NCI-H2107 treated with DMSO at 0.1 percent for 48 hours (cell line): ENCODE measurements at regions not wholly inside any gene's neighbourhood (a gene's known extent, or its start where the extent isn't known, plus 50 kb on each side); places are given as distances from the start of the nearest gene placed in this dataset.

Experiments used
- DNase-seq: peaks from one replicate; lab custom pipeline; 2025; ENCODE audit not compliant: unreplicated experiment; lab: John Stamatoyannopoulos, UW

DNA sequence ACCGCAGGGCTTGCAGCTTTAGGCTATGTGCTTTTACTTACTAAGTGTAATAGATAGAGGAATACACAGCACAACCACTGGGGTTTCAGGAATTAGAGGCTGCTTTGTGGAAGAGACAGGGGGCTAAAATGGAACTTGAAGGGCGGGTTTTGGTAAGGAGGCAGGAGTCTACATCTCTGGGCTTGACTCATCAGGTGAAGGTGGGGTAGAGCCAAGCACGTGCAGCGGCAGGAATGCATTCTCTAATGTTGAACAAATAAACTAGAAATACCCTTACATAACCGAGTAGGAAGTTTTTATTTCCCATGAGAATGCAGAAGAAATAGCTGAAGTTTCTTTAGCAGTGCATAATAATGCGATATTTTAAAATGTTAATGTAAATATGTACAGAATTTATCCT, 673.8 kb upstream of the SALL3 start:
- DNase-seq: no peak

- DNase-seq: no peak
These were observed 670.3 kb upstream of the SALL3 start for GRCh38 chr18:78309307-78309706.

DNA sequence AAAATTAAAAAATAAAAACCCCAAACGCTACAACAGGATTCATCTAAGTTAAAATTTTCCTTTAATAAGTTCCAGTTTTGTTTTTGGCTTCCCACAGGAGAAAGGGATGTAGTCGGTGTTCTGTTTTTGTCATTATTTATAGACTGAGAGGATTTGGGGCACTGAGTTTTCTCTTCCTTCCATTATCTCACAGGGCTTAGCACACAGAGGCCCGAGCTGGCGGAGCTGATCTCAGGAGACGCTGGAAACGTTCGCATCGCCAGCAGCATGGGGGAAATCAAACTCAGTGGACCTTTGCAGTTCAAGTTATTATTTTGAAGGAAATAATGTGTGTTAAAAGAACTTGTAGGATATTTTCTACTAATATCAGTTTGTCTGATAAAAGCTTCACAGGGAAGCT, 669.7 kb upstream of the SALL3 start:
- no peak for DNase-seq

DNA sequence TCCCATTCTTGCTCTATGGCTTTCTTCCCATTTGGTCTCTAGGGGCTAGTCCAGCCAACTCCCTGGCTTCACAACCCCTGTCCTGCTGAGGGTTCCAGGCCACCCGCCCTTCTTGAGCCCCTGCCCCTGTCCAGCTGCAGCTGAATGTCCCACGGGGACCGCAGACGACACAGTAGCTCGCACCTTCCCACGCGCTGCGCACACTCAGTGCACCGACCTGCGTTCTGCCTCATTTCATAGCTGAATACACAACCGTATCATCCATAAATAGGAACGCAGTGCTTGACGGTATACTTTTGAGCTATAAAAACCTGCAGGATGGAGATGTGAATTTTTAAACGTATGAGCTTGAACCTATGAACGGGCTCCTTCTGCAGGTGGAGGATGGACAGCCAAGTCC, 660.4 kb upstream of the SALL3 start:
- no peak for DNase-seq

GRCh38 chr18:78319961-78320360, 659.7 kb upstream of the SALL3 start:
- no peak for DNase-seq

DNA sequence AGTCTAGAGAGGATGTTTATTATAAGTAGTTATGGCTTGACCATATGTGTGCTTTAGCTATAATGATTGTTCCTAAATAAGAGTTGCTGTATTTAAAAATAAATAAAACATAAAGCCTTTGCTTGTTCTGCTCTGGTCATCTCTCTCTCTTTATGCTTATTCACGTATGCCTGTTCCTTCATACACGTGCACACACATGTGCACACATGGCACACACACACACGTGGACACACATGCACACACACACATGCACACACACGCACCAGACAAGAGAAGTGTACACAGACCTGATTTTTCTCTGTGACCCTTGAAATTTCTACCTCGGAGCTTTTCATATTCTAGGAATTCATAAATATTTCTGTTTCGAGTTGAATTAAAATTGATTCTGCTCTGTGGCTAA, 658.2 kb upstream of the SALL3 start:
- no peak for DNase-seq

GRCh38 chr18:78323453-78324197, 656.0 kb upstream of the SALL3 start:
- no peak for DNase-seq

DNA sequence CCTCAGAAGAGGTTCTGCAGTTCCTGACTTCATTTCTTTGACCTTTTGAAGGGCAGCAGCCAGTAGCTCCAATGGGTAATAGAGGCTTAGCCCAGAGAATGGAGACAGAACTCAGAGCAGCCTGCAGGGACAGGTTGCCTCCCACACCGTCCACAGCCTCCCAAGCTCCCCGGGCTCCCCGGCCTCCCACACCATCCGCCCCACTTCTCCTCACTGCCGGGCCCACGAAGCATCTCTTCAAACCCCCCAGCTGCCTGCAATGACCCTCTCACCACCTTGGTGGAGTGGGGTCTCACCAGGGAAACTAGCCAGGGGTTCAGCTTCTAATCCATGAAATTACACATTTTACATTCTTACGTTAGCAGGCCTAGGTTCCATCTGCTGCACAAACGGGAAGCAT, 652.0 kb upstream of the SALL3 start:
- no peak for DNase-seq

GRCh38 chr18:78330766-78331165, 648.9 kb upstream of the SALL3 start:
- no peak for DNase-seq

- no peak for DNase-seq
These were observed 626.7 kb upstream of the SALL3 start for GRCh38 chr18:78352910-78353309.

DNA sequence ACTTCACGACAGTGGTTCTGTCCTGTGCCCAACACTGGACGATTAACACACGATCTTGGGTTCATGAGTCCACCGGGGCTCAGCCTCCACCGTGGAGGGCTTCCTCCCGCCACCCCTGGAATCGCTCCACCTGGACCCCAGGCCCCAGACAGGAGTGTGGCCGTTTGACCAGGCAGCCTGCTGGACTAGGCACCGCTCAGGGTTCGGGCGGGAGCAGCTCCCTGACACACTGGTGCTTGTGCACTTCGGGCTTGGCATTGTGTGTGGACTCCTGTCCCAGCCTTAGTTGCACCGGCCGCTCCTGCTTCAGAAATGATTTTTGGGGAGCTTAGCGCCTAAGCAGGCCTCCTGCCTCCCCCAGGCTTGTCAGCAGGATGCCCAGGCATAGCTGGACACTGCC, 617.4 kb upstream of the SALL3 start:
- no peak for DNase-seq

GRCh38 chr18:78363556-78364387, 615.8 kb upstream of the SALL3 start:
- no peak for DNase-seq

DNA sequence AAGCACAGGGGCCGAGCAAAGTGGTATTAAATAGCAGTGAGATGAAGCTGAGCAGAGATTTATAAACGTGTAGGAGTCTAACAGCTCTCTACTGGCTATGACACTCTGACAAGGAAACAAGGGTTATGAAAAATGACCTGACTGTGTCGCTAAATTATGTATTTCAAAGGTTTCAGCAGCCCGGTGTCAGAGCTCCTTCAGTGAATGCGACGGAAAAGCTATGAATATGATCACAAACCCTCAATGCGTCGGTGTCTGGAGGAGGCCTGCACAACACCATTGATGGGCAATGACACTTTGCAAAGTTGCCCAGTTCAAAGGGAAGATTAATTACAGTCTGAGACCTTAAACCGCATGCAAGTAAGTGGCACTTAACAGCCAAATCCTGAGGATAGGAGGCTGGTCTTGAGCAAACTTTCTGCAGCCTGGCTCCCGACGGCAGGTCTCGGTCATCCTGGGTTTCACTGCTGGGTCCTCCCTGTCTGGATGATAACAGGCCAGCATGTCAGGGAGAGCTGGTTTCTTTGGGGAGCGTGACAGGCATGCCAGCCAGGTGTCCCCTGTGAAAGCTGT, 615.1 kb upstream of the SALL3 start:
- no peak for DNase-seq

- no peak for DNase-seq
These were observed 611.6 kb upstream of the SALL3 start for GRCh38 chr18:78367996-78368395.

- DNase-seq: no peak
These were observed 610.9 kb upstream of the SALL3 start for GRCh38 chr18:78368726-78369125.

- no peak for DNase-seq
These were observed 603.6 kb upstream of the SALL3 start for GRCh38 chr18:78376046-78376445.

DNA sequence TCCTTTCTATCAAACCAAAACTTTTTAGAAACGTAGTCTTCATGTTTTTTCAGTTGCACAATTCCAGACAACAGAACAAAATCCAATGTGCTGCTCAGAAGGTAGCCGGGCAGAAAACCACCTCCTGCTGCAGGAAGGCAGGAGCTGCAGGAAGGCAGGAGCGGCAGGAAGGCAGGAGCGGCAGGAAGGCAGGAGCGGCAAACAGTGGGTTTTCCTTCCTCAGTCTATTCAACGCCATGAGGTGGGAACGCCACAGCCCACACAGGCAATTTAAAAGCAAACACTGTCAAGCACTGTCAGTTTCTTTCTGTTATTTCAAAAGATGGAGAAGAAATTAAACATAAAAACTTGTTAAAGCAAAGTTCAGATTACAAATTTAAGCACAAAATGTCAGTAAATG, 601.2 kb upstream of the SALL3 start:
- DNase-seq: no peak

- DNase-seq: no peak
These were observed 600.6 kb upstream of the SALL3 start for GRCh38 chr18:78378983-78379382.

GRCh38 chr18:78390348-78390951, 589.2 kb upstream of the SALL3 start:
- DNase-seq: no peak

- no peak for DNase-seq
These were observed 588.7 kb upstream of the SALL3 start for GRCh38 chr18:78390952-78391348.

DNA sequence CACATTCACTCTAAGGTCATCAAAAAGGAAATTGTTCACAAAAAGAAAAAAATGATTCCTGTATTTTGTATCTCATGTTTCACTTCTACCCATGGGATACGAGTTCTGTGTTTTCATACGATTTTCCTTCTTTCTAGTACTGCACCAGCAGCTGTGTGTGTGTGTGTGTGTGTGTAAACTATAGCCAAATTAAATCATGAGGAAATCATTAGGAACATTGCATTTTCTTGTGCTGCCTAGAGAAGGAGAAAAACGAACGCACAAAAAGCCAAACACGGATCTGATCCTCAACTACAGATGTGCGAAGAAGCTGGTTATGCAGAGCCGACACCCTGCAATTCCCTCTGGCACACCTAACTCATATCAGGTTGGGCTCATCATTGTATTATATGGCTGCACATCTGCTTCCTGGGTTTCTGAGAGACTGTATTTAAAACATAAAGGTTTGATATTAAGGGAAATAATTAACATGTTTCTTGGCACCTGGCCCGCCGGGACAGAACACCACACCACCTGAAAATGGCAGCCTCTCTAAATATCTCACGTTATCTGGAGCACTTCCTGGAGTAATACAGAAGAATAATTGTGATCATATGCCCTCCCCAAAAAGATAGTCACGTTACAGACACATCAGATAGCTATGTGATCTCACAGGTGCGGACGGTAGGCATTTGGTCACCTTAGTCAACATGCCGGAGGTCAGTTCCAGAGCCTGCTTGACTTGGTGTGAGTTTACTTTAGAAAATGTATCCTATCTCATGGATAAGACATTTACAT, 586.3 kb upstream of the SALL3 start:
- no peak for DNase-seq
